SK-N-SH (cell line): ENCODE measurements at regions not wholly inside any gene's neighbourhood (a gene's known extent, or its start where the extent isn't known, plus 50 kb on each side); places are given as distances from the start of the nearest gene placed in this dataset.

ENCODE experiments used
- CTCF ChIA-PET: fragments of 300-600, 350-600 bp; formaldehyde crosslinking; extraction: SDS; loops from one replicate; lab custom pipeline; 2021; lab: Yijun Ruan, JAX
- POLR2A ChIA-PET: fragments of 350-600 bp; sonication (Branson Sonifier 250); formaldehyde crosslinking; extraction: SDS; loops from one replicate; lab custom pipeline; 2020; ENCODE audit warnings: antibody characterized with exemption, inconsistent platforms; lab: Yijun Ruan, JAX
- DNase-seq: peaks from one replicate; pipeline ENCODE4 v3.0.0; 2012
- H2AFZ ChIP-seq: fragments of 200-600 bp; sonication (generic); 2 replicates; pipeline ENCODE4 v1.8.1; 2016; ENCODE audit warnings: antibody characterized with exemption, mild to moderate bottlenecking, low read depth
- H3F3A ChIP-seq: fragments of 200-600 bp; sonication (generic); replicated peaks from 2 replicates; pipeline ENCODE3; 2016; ENCODE audit warnings: antibody characterized with exemption, mild to moderate bottlenecking; ENCODE audit not compliant: insufficient read depth
- H3K27ac ChIP-seq, 2 experiments: fragments of 200-500 bp in 1 of 2; fragments of 200-600 bp in 1 of 2; sonication (Bioruptor generic) in 1 of 2; sonication (generic), shearing (Covaris generic) in 1 of 2; 2 replicates each; pipeline versions ENCODE4 v1.5.1 to v1.6.1; 2014 to 2016; ENCODE audit warnings: low read depth in 2 of 2, inconsistent platforms in 1 of 2, low read length in 1 of 2, mild to moderate bottlenecking in 1 of 2, mixed read lengths in 1 of 2
- H3K27me3 ChIP-seq: fragments of 200-600 bp; sonication (generic), shearing (Covaris generic); 2 replicates; pipeline ENCODE4 v1.6.1; 2016; ENCODE audit warnings: mixed run types; ENCODE audit not compliant: insufficient read depth
- H3K36me3 ChIP-seq, 2 experiments: fragments of 200-500 bp in 1 of 2; fragments of 200-600 bp in 1 of 2; sonication (Bioruptor generic) in 1 of 2; sonication (generic) in 1 of 2; replicated peaks in 1 of 2; 2 replicates each; pipeline versions ENCODE3 to v1.5.1; 2014 to 2016; ENCODE audit warnings: low read length in 1 of 2, mild to moderate bottlenecking in 1 of 2; ENCODE audit not compliant: insufficient read depth in 2 of 2, control insufficient read depth in 1 of 2
- H3K4me1 ChIP-seq, 2 experiments: fragments of 200-500 bp in 1 of 2; fragments of 200-600 bp in 1 of 2; sonication (Bioruptor generic) in 1 of 2; sonication (generic), shearing (Covaris generic) in 1 of 2; 2 replicates each; pipeline versions ENCODE4 v1.5.1 to v1.6.1; 2014 to 2016; ENCODE audit warnings: low read depth in 1 of 2, low read length in 1 of 2, mixed run types in 1 of 2; ENCODE audit not compliant: insufficient read depth in 2 of 2, control insufficient read depth in 1 of 2
- H3K4me2 ChIP-seq: fragments of 200-600 bp; sonication (generic), shearing (Covaris generic); 2 replicates; pipeline ENCODE4 v1.6.1; 2017; ENCODE audit warnings: mixed run types
- H3K4me3 ChIP-seq, 2 experiments: fragments of 200-500 bp in 1 of 2; fragments of 200-600 bp in 1 of 2; sonication (Bioruptor generic) in 1 of 2; sonication (generic), shearing (Covaris generic) in 1 of 2; 2 replicates each; pipeline versions ENCODE4 v1.5.1 to v1.8.1; 2014 to 2016; ENCODE audit warnings: low read depth in 2 of 2, inconsistent platforms in 1 of 2, low read length in 1 of 2, mild to moderate bottlenecking in 1 of 2, mixed read lengths in 1 of 2, moderate library complexity in 1 of 2
- H3K79me2 ChIP-seq: fragments of 200-600 bp; sonication (generic); 2 replicates; pipeline ENCODE4 v1.8.1; 2017; ENCODE audit warnings: mild to moderate bottlenecking; ENCODE audit not compliant: insufficient read depth
- H3K9ac ChIP-seq: fragments of 200-600 bp; sonication (generic); 2 replicates; pipeline ENCODE4 v1.6.1; 2017; ENCODE audit warnings: mixed run types
- H3K9me2 ChIP-seq: fragments of 200-600 bp; sonication (generic); 2 replicates; pipeline ENCODE4 v1.6.1; 2017; ENCODE audit warnings: mixed run types
- H3K9me3 ChIP-seq: fragments of 200-600 bp; sonication (generic); 2 replicates; pipeline ENCODE4 v1.6.1; 2017; ENCODE audit warnings: mixed run types, mild to moderate bottlenecking, moderate library complexity
- H4K20me1 ChIP-seq: fragments of 200-600 bp; sonication (generic); 2 replicates; pipeline ENCODE4 v1.6.1; 2017; ENCODE audit warnings: mild to moderate bottlenecking, mixed run types; ENCODE audit not compliant: insufficient read depth
- ELF1 ChIP-seq: IDR thresholded peaks from 2 replicates; pipeline ENCODE4 v1.4.0; 2012
- EZH2phosphoT487 ChIP-seq: fragments of 200-600 bp; sonication (generic); IDR thresholded peaks from 2 replicates; pipeline ENCODE4 v1.6.1; 2017; ENCODE audit warnings: low read depth, mixed run types, mild to moderate bottlenecking, antibody characterized with exemption, moderate library complexity, borderline replicate concordance
- FOXM1 ChIP-seq: IDR thresholded peaks from 2 replicates; pipeline ENCODE4 v1.4.0; 2012; ENCODE audit warnings: low read depth, mild to moderate bottlenecking
- GABPA ChIP-seq: IDR thresholded peaks from 2 replicates; pipeline ENCODE4 v1.4.0; 2012; ENCODE audit warnings: low read depth, mild to moderate bottlenecking
- GATA2 ChIP-seq: sonication (generic); formaldehyde crosslinking; IDR thresholded peaks from 2 replicates; pipeline ENCODE4 v1.5.0; 2020; ENCODE audit warnings: mild to moderate bottlenecking, missing genetic modification reagents
- JUND ChIP-seq: IDR thresholded peaks from 2 replicates; pipeline ENCODE4 v1.4.0; 2012
- MEF2A ChIP-seq: IDR thresholded peaks from 2 replicates; pipeline ENCODE4 v1.4.0; 2012; ENCODE audit warnings: low read depth, borderline replicate concordance
- RAD21 ChIP-seq: IDR thresholded peaks from 2 replicates; pipeline ENCODE4 v1.6.1; 2012; ENCODE audit warnings: mild to moderate bottlenecking, low read length
- RFX5 ChIP-seq: IDR thresholded peaks from 2 replicates; pipeline ENCODE4 v1.6.1; 2012; ENCODE audit warnings: mild to moderate bottlenecking, improper control_type of control experiment, low read length
- RXRA ChIP-seq: IDR thresholded peaks from 2 replicates; pipeline ENCODE4 v1.4.0; 2012; ENCODE audit warnings: low read depth, mild to moderate bottlenecking, borderline replicate concordance
- SMC3 ChIP-seq: IDR thresholded peaks from 2 replicates; pipeline ENCODE4 v1.6.1; 2012; ENCODE audit warnings: low read depth, low read length, improper control_type of control experiment
- TAF1 ChIP-seq: IDR thresholded peaks from 2 replicates; pipeline ENCODE4 v1.6.1; 2012; ENCODE audit warnings: low read depth, mild to moderate bottlenecking, low read length, moderate library complexity, borderline replicate concordance
- TCF12 ChIP-seq: IDR thresholded peaks from 2 replicates; pipeline ENCODE4 v1.4.0; 2012
- YY1 ChIP-seq: IDR thresholded peaks from 2 replicates; pipeline ENCODE4 v1.4.0; 2012; ENCODE audit warnings: low read depth, mild to moderate bottlenecking
- WGBS: methylation state at CpG from one replicate; pipeline ENCODE4 v1.1.6; 2017; ENCODE audit warnings: low lambda C conversion rate; 5-methylcytosine and 5-hydroxymethylcytosine counted together
- TF ChIP-seq, protein P1 (sequence below): fragments of 150-350 bp; IDR thresholded peaks from 2 replicates; pipeline ENCODE4 v1.6.1; 2016; ENCODE audit warnings: mild to moderate bottlenecking, low read depth, low read length
- TF ChIP-seq, protein P2 (sequence below): IDR thresholded peaks from 2 replicates; pipeline ENCODE4 v1.4.0; 2012; ENCODE audit warnings: low read depth
- TF ChIP-seq, protein P3 (sequence below): IDR thresholded peaks from 2 replicates; pipeline ENCODE4 v1.4.0; 2012; ENCODE audit warnings: low read depth, borderline replicate concordance
- TF ChIP-seq, protein P4 (sequence below): fragments of 150-350 bp; IDR thresholded peaks from 2 replicates; pipeline ENCODE4 v1.6.1; 2017; ENCODE audit warnings: antibody characterized with exemption, low read length, low read depth, borderline replicate concordance
- TF ChIP-seq, protein P5 (sequence below): IDR thresholded peaks from 2 replicates; pipeline ENCODE4 v1.6.1; 2012; ENCODE audit warnings: mild to moderate bottlenecking, low read depth, low read length, moderate library complexity
- TF ChIP-seq, protein P6 (sequence below): IDR thresholded peaks from 2 replicates; pipeline ENCODE4; 2012

DNA sequence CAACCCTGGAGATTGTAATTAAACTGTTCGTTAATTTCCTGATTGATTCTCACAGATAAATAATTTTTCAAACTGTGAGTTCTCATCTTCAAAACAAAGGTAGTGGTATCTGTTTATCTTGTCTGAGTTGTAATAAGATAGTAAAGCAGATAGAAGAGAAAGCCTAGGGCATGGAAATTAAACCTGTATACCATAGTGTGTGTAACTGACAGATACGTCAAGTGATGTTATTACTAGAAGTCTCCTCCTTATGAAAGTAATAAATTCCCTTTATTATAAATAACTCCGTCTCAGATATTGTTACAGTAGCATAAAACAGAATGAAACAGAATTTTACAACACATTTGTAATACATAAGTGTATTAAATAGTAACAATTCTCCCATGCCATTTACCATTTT, 1065.1 kb downstream of the SLITRK1 start:
- Histone ChIP-seq H3K4me3 (no peak overlapping the region), H3K9ac (no peak overlapping the region), H3K27ac (no peak overlapping the region), H3K36me3 (no peaks in the 10 kb centered on the region), H3K9me3 (no peaks in the 10 kb centered on the region), H3K27me3 (no peaks in the 10 kb centered on the region), H3K79me2 (no peaks in the 10 kb centered on the region), H3K9me2 (no peaks in the 10 kb centered on the region), H3K4me2 (no peak overlapping the region), H3K4me1 (no peaks in the 10 kb centered on the region), H3F3A (no peaks in the 10 kb centered on the region), H4K20me1 (no peaks in the 10 kb centered on the region), H2AFZ (no peak overlapping the region)
- no peak for DNase-seq
- POLR2A ChIA-PET = no interaction called here
- CTCF ChIA-PET = no interaction called here
- WGBS = 3% methylated on average over 3 of the region's 3 CpGs
- TF ChIP-seq YY1 (no peak), JUND (no peak), FOXM1 (no peak)

DNA sequence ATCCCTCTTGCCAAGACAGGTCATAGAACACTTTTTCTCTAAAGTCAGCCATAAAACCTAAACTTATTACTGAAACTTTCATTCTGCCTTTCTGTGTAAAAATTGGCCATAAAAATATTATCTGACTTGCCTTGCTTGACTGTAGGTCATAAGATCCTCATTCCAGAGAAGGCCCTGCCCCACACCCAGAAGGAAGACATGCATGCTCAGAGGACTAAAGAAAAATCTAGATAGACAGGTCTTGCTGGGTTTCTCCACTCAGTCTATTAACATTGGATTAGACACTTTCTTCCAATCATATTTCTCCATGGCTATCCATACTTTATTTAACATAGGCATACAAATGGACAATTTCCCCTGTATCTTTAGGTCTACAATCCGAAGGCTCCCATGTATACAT, 1066.5 kb downstream of the SLITRK1 start:
- H3K27ac ChIP-seq = no peak overlapping the region

More for the DNA sequence above, 1066.5 kb downstream of the SLITRK1 start:
- 4% methylated on average over 1 of the region's 1 CpG for WGBS
- Histone ChIP-seq H3K9ac (no peak overlapping the region), H4K20me1 (no peaks in the 10 kb centered on the region), H3K4me2 (no peak overlapping the region), H3K27me3 (no peaks in the 10 kb centered on the region), H3K9me3 (no peaks in the 10 kb centered on the region), H3K4me3 (no peak overlapping the region), H3K79me2 (no peaks in the 10 kb centered on the region), H3K9me2 (no peaks in the 10 kb centered on the region), H3K36me3 (no peaks in the 10 kb centered on the region), H2AFZ (no peak overlapping the region), H3K4me1 (no peaks in the 10 kb centered on the region), H3F3A (no peaks in the 10 kb centered on the region)
- no peak for TF ChIP-seq SMC3
- no peak for TF ChIP-seq ELF1
- no peak for TF ChIP-seq EZH2phosphoT487
- no peak for TF ChIP-seq GABPA
- TF ChIP-seq, protein P1, sequence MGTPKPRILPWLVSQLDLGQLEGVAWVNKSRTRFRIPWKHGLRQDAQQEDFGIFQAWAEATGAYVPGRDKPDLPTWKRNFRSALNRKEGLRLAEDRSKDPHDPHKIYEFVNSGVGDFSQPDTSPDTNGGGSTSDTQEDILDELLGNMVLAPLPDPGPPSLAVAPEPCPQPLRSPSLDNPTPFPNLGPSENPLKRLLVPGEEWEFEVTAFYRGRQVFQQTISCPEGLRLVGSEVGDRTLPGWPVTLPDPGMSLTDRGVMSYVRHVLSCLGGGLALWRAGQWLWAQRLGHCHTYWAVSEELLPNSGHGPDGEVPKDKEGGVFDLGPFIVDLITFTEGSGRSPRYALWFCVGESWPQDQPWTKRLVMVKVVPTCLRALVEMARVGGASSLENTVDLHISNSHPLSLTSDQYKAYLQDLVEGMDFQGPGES = no peak
- TF ChIP-seq, protein P2, sequence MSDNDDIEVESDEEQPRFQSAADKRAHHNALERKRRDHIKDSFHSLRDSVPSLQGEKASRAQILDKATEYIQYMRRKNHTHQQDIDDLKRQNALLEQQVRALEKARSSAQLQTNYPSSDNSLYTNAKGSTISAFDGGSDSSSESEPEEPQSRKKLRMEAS = no peak
- no peak for TF ChIP-seq RXRA
- TF ChIP-seq, protein P3, sequence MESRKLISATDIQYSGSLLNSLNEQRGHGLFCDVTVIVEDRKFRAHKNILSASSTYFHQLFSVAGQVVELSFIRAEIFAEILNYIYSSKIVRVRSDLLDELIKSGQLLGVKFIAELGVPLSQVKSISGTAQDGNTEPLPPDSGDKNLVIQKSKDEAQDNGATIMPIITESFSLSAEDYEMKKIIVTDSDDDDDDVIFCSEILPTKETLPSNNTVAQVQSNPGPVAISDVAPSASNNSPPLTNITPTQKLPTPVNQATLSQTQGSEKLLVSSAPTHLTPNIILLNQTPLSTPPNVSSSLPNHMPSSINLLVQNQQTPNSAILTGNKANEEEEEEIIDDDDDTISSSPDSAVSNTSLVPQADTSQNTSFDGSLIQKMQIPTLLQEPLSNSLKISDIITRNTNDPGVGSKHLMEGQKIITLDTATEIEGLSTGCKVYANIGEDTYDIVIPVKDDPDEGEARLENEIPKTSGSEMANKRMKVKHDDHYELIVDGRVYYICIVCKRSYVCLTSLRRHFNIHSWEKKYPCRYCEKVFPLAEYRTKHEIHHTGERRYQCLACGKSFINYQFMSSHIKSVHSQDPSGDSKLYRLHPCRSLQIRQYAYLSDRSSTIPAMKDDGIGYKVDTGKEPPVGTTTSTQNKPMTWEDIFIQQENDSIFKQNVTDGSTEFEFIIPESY = no peak
- TF ChIP-seq TCF12 = no peak
- TF ChIP-seq TAF1 = no peak
- TF ChIP-seq RAD21 = no peak
- no peak for TF ChIP-seq MEF2A
- TF ChIP-seq, protein P4, sequence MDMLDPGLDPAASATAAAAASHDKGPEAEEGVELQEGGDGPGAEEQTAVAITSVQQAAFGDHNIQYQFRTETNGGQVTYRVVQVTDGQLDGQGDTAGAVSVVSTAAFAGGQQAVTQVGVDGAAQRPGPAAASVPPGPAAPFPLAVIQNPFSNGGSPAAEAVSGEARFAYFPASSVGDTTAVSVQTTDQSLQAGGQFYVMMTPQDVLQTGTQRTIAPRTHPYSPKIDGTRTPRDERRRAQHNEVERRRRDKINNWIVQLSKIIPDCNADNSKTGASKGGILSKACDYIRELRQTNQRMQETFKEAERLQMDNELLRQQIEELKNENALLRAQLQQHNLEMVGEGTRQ = no peak
- no peak for TF ChIP-seq YY1
- TF ChIP-seq, protein P5, sequence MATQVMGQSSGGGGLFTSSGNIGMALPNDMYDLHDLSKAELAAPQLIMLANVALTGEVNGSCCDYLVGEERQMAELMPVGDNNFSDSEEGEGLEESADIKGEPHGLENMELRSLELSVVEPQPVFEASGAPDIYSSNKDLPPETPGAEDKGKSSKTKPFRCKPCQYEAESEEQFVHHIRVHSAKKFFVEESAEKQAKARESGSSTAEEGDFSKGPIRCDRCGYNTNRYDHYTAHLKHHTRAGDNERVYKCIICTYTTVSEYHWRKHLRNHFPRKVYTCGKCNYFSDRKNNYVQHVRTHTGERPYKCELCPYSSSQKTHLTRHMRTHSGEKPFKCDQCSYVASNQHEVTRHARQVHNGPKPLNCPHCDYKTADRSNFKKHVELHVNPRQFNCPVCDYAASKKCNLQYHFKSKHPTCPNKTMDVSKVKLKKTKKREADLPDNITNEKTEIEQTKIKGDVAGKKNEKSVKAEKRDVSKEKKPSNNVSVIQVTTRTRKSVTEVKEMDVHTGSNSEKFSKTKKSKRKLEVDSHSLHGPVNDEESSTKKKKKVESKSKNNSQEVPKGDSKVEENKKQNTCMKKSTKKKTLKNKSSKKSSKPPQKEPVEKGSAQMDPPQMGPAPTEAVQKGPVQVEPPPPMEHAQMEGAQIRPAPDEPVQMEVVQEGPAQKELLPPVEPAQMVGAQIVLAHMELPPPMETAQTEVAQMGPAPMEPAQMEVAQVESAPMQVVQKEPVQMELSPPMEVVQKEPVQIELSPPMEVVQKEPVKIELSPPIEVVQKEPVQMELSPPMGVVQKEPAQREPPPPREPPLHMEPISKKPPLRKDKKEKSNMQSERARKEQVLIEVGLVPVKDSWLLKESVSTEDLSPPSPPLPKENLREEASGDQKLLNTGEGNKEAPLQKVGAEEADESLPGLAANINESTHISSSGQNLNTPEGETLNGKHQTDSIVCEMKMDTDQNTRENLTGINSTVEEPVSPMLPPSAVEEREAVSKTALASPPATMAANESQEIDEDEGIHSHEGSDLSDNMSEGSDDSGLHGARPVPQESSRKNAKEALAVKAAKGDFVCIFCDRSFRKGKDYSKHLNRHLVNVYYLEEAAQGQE = no peak
- no peak for TF ChIP-seq RFX5
- TF ChIP-seq, protein P6, sequence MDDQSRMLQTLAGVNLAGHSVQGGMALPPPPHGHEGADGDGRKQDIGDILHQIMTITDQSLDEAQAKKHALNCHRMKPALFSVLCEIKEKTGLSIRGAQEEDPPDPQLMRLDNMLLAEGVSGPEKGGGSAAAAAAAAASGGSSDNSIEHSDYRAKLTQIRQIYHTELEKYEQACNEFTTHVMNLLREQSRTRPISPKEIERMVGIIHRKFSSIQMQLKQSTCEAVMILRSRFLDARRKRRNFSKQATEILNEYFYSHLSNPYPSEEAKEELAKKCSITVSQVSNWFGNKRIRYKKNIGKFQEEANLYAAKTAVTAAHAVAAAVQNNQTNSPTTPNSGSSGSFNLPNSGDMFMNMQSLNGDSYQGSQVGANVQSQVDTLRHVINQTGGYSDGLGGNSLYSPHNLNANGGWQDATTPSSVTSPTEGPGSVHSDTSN = no peak
- no peak for TF ChIP-seq GATA2 (CRISPR knock-in tag)
- ChIA-PET POLR2A (no interaction called here), CTCF (no interaction called here)
- DNase-seq = no peak
